ENCODE measurements at regions not wholly inside any gene's neighbourhood (a gene's known extent, or its start where the extent isn't known, plus 50 kb on each side); places are given as distances from the start of the nearest gene placed in this dataset.
A peak's percentile ranks its signal among the peaks of the same experiment; 100 is the strongest.

- no peak overlapping the region for H3K4me3 Mint-ChIP-seq
- H3K27me3 Mint-ChIP-seq, result no peaks in the 10 kb centered on the region
- H3K27ac Mint-ChIP-seq, result no peak overlapping the region
- no peak for DNase-seq
- H3K9me3 Mint-ChIP-seq, result no peaks in the 10 kb centered on the region
- ATAC-seq (replicated peaks), result no peak
- peaks cover 6 to 7% of the 10 kb centered on the region in 2 donors for H3K4me1 Mint-ChIP-seq (ENCODE audit: low read depth in 2 of 2)
- H3K36me3 Mint-ChIP-seq (ENCODE audit: insufficient read depth), result no peaks in the 10 kb centered on the region
These were observed 325.5 kb downstream of the KCNRG start for GRCh38 chr13:50340551-50341287.

DNA sequence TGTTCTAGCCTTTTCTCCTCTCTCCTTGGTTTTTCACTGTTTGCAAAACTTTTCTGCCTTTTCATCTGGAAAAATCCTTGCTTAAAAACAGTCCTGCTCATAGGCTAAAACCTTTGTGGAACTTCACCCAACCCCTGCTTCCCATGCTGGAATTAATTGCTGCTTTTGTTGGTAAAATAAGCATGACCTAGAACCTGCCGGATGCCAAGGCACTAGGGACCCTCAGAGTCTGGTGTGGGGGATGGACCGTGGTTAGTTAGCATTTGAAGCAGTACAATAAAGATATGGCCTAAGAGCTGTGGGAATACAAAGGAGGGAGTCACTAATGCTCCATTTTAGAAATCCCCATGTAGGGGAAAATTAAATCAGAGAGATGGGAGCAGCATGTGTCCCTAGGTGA is 326.3 kb downstream of the KCNRG start:
- Mint-ChIP-seq H3K27me3 (no peaks in the 10 kb centered on the region), H3K4me3 (no peak overlapping the region), H3K9me3 (no peaks in the 10 kb centered on the region), H3K4me1 (ENCODE audit: low read depth in 2 of 2) (peaks cover 7 to 9% of the 10 kb centered on the region in 2 donors), H3K36me3 (ENCODE audit: insufficient read depth) (no peaks in the 10 kb centered on the region), H3K27ac (no peak overlapping the region)
- DNase-seq, result no peak
- ATAC-seq (replicated peaks), result no peak

GRCh38 chr13:50344717-50345116 is 329.5 kb downstream of the KCNRG start:
- Mint-ChIP-seq H3K4me1 (ENCODE audit: low read depth in 2 of 2) (peaks cover 9% of the 10 kb centered on the region in 2 donors), H3K4me3 (peak overlapping the region in 1 of 2 donors; percentile 19), H3K27ac (no peak overlapping the region), H3K27me3 (peaks cover 0 to 7% of the 10 kb centered on the region in 2 donors), H3K36me3 (ENCODE audit: insufficient read depth) (no peaks in the 10 kb centered on the region), H3K9me3 (no peaks in the 10 kb centered on the region)
- ATAC-seq (replicated peaks) (no peak), DNase-seq (no peak)

DNA sequence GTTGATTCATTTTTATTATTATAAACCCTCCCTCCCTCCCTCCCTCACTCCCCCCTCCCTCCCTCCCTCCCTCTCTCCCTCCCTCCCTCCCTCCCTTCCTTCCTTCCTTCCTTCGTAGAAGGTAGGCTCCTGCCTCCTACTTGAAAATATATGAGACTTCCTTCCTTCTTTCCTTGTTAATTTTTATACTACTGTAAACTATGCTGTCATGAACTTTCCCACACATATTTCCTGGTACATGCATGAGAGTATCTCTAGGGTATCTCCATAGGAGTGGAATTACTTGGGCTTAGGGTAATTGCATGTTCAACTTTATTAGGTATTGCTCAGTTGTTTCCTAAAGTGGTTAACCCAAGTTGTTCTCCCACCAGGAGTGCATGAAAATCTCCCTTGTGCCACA is 330.6 kb downstream of the KCNRG start:
- peaks cover 9% of the 10 kb centered on the region in 2 donors for H3K4me1 Mint-ChIP-seq (ENCODE audit: low read depth in 2 of 2)
- DNase-seq (no peak), ATAC-seq (replicated peaks) (no peak)
- H3K36me3 Mint-ChIP-seq (ENCODE audit: insufficient read depth), result no peaks in the 10 kb centered on the region
- no peak overlapping the region for H3K27ac Mint-ChIP-seq
- H3K27me3 Mint-ChIP-seq, result peaks cover 0 to 7% of the 10 kb centered on the region in 2 donors
- no peak overlapping the region for H3K4me3 Mint-ChIP-seq
- H3K9me3 Mint-ChIP-seq, result no peaks in the 10 kb centered on the region

- Mint-ChIP-seq H3K4me3 (no peak overlapping the region), H3K9me3 (no peaks in the 10 kb centered on the region), H3K4me1 (ENCODE audit: low read depth in 2 of 2) (peaks cover 9 to 12% of the 10 kb centered on the region in 2 donors), H3K27ac (no peak overlapping the region), H3K36me3 (ENCODE audit: insufficient read depth) (no peaks in the 10 kb centered on the region), H3K27me3 (peaks cover 0 to 7% of the 10 kb centered on the region in 2 donors)
- no peak for ATAC-seq (replicated peaks)
- DNase-seq, result no peak
These were observed 333.1 kb downstream of the KCNRG start for GRCh38 chr13:50348371-50348770.

DNA sequence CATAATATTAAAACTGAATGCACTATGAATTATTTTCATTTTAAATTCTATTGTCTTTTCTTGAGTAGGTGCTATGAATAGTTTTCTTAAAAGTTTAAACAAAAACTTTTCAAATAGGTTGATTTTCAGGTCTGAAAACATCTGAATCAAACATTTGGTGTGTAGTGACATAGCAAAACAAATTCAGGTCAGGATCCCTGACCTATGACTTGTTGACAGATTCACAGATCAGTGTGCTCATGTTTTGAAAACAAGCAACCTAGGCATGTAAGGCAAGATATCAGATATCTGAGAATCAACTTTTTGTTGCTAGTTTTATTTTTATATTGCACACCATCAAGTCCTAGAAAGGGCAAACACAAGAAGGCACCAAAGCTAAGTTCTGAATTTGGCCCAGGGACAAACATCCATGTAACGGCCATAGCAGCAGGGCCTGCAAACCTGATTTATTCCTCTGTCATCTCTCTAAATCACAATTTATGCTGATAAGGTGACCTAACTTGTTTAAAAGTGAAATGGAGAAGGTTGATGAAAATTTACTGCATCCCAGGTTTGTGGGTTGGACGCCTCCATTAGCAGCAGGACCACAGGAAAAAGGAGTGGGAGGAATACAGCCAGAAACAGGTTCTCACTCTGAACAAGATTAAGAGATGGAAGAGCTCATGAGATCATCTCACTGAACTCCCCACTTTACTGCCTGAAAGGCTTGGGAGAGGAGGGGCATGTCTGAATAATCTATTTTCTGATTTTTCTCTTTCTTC is 337.7 kb downstream of the KCNRG start:
- peak overlapping the region; percentile 38 to 56 for H3K27ac Mint-ChIP-seq
- H3K27me3 Mint-ChIP-seq, result no peaks in the 10 kb centered on the region
- ATAC-seq (replicated peaks) (no peak), DNase-seq (no peak)
- no peak overlapping the region for H3K4me3 Mint-ChIP-seq
- no peaks in the 10 kb centered on the region for H3K9me3 Mint-ChIP-seq
- H3K4me1 Mint-ChIP-seq (ENCODE audit: low read depth in 2 of 2), result peaks cover 16 to 23% of the 10 kb centered on the region in 2 donors
- H3K36me3 Mint-ChIP-seq (ENCODE audit: insufficient read depth), result peaks cover 3% of the 10 kb centered on the region

GRCh38 chr13:50353651-50354415 is 338.6 kb downstream of the KCNRG start:
- DNase-seq, result no peak
- H3K4me1 Mint-ChIP-seq (ENCODE audit: low read depth in 2 of 2), result peaks cover 25 to 30% of the 10 kb centered on the region in 2 donors
- H3K4me3 Mint-ChIP-seq, result no peak overlapping the region
- peak overlapping the region in 1 of 2 donors; percentile 85 for H3K27ac Mint-ChIP-seq
- no peaks in the 10 kb centered on the region for H3K9me3 Mint-ChIP-seq
- no peaks in the 10 kb centered on the region for H3K27me3 Mint-ChIP-seq
- peaks cover 3% of the 10 kb centered on the region for H3K36me3 Mint-ChIP-seq (ENCODE audit: insufficient read depth)
- ATAC-seq (replicated peaks), result no peak

GRCh38 chr13:50355797-50356196 is 340.6 kb downstream of the KCNRG start:
- H3K4me1 Mint-ChIP-seq (ENCODE audit: low read depth in 2 of 2), result peaks cover 25 to 39% of the 10 kb centered on the region in 2 donors
- ATAC-seq (replicated peaks), result no peak

GRCh38 chr13:50357136-50357535 is 341.9 kb downstream of the KCNRG start:
- Mint-ChIP-seq H3K36me3 (ENCODE audit: insufficient read depth) (peaks cover 3% of the 10 kb centered on the region), H3K4me1 (ENCODE audit: low read depth in 2 of 2) (peaks cover 33 to 49% of the 10 kb centered on the region in 2 donors), H3K4me3 (no peak overlapping the region), H3K27ac (no peak overlapping the region), H3K27me3 (no peaks in the 10 kb centered on the region), H3K9me3 (no peaks in the 10 kb centered on the region)
- DNase-seq (no peak), ATAC-seq (replicated peaks) (no peak)

More at GRCh38 chr13:50355797-50356196, 340.6 kb downstream of the KCNRG start:
- Mint-ChIP-seq H3K27ac (peak overlapping the region; percentile 9 to 57), H3K9me3 (no peaks in the 10 kb centered on the region), H3K27me3 (no peaks in the 10 kb centered on the region), H3K4me3 (peak overlapping the region; percentile 23 to 57), H3K36me3 (ENCODE audit: insufficient read depth) (peaks cover 3% of the 10 kb centered on the region)
- DNase-seq, result no peak

DNA sequence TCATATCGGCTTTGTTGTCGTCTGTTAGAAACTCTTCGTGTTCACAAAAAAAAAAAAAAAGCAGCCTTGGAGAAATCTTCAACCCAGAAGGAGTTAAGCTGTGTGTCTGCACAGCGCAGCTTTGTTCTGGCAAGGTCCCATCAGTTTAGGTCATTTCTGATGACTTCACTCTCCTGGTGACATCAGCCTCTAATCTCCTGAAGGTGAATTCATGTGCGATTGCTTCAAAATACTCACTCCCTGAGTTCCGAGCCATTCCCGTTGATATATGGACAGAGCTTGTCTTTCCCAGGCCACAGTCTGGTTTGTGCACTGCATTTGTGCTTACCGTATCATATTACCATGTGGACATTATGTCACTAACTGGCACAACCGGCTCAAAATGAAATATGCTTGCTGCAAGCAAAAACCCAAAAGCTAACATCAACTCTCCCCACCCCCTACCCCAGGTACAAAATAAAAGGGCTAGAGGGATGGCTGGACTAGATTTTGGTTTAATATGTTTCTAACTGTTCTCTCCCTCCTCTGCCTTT is 342.4 kb downstream of the KCNRG start:
- peak overlapping the region in 1 of 2 donors; percentile 71 for H3K27ac Mint-ChIP-seq
- DNase-seq (no peak), ATAC-seq (replicated peaks) (no peak)
- no peaks in the 10 kb centered on the region for H3K27me3 Mint-ChIP-seq
- H3K4me1 Mint-ChIP-seq (ENCODE audit: low read depth in 2 of 2), result peaks cover 33 to 49% of the 10 kb centered on the region in 2 donors
- H3K36me3 Mint-ChIP-seq (ENCODE audit: insufficient read depth), result peaks cover 3% of the 10 kb centered on the region
- no peaks in the 10 kb centered on the region for H3K9me3 Mint-ChIP-seq
- no peak overlapping the region for H3K4me3 Mint-ChIP-seq

DNA sequence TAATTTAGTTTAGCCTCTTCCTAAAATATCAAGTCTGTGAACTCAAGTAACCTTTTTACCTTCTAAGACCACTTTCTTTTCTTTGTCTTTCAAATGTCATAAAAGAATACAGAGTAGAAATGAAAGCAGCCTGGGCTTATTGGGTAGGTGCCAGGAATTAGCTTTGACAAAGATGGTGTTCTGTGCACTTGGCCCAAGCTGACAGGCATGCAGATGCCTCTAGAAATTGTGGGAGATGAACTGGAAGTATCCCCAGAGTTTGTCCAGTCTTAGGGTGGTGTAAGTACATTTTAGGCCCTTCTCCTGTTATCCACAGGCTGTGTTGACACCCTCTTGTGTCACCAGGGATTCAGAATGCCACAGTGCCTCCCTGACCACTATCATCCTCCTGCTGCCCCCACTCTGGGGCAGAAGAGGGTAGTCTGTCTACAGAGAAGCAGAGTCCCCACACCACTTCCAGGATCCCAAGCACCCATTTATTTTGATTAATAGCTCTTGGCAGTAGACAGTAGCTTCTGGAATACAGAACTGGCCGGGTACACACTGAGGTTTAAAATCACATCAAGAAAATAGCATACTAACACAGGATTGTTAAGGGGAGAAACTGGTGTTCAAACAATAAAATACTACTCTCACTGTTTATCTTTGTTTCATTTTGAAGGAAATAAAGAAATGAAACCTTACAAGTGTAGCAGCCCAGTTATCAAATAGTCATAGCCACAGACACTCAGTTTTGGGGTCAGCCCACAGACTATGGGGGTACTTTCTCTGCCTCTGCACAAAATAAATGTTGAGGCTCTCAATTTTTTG is 343.2 kb downstream of the KCNRG start:
- H3K27me3 Mint-ChIP-seq, result no peaks in the 10 kb centered on the region
- no peak overlapping the region for H3K4me3 Mint-ChIP-seq
- peaks cover 33 to 44% of the 10 kb centered on the region in 2 donors for H3K4me1 Mint-ChIP-seq (ENCODE audit: low read depth in 2 of 2)
- no peak for DNase-seq
- ATAC-seq (replicated peaks), result peak; percentile 31
- peaks cover 3% of the 10 kb centered on the region for H3K36me3 Mint-ChIP-seq (ENCODE audit: insufficient read depth)
- no peaks in the 10 kb centered on the region for H3K9me3 Mint-ChIP-seq
- peak overlapping the region; percentile 44 to 71 for H3K27ac Mint-ChIP-seq

DNA sequence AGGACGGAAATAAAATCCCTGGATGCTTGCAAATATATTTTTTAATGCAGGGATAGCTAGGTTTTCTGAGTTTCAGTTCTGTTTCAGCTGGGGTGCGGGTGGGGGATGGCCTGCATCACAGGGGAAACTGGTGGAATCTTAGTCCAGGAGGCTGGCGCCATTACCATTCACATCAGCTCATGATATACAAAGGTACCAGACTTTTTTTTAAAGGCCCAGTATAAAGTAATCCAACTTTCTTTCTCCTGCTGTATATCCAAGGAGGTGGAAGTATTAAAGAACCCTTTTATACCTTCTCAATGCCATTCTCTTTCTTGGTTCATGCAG is 343.8 kb downstream of the KCNRG start:
- ATAC-seq (replicated peaks) (no peak), DNase-seq (no peak)
- H3K27ac Mint-ChIP-seq, result peak overlapping the region in 1 of 2 donors; percentile 44
- no peak overlapping the region for H3K4me3 Mint-ChIP-seq
- no peaks in the 10 kb centered on the region for H3K9me3 Mint-ChIP-seq
- peaks cover 28 to 41% of the 10 kb centered on the region in 2 donors for H3K4me1 Mint-ChIP-seq (ENCODE audit: low read depth in 2 of 2)
- H3K27me3 Mint-ChIP-seq, result no peaks in the 10 kb centered on the region
- H3K36me3 Mint-ChIP-seq (ENCODE audit: insufficient read depth), result peaks cover 3% of the 10 kb centered on the region
